ENCODE measurements at regions not wholly inside any gene's neighbourhood (a gene's known extent, or its start where the extent isn't known, plus 50 kb on each side); places are given as distances from the start of the nearest gene placed in this dataset.

- H3K36me3 ChIP-seq (ENCODE audit: insufficient read depth): no peaks in the 10 kb centered on the region; the same call in 1 of the 2 replicates
- 0 out of 2 replicates have a peak overlapping the region, but pooled peaks have one; percentile 15 for H2AFZ ChIP-seq
- peaks cover 12% of the 10 kb centered on the region for H3K4me1 Mint-ChIP-seq
- H3K27ac ChIP-seq (ENCODE audit: low read depth): no peak overlapping the region
- H3K4me3 Mint-ChIP-seq: no peak overlapping the region
- H3K9me3 Mint-ChIP-seq: no peaks in the 10 kb centered on the region
- ATAC-seq (no peak), DNase-seq (ENCODE audit: low spot score) (no peak)
- H3F3A ChIP-seq (replicated peaks; ENCODE audit: low read depth): no peaks in the 10 kb centered on the region
- no peak overlapping the region for H3K4me3 ChIP-seq
- peaks cover 1% of the 10 kb centered on the region for H3K27me3 Mint-ChIP-seq (ENCODE audit: insufficient read depth, low read depth, poor library complexity)
- TF ChIP-seq ZNF462 (CRISPR knock-in tag; IDR thresholded peaks at IDR 0.05) (no peak), POLR2AphosphoS5 (IDR thresholded peaks at IDR 0.05; ENCODE audit: low read depth) (no peak), NANOG (IDR thresholded peaks at IDR 0.05; ENCODE audit: borderline replicate concordance) (no peak), ZNF331 (CRISPR knock-in tag; IDR thresholded peaks at IDR 0.05; ENCODE audit: low read depth) (no peak), ETS1 (IDR thresholded peaks at IDR 0.05) (no peak), STAT1 (IDR thresholded peaks at IDR 0.05; ENCODE audit: unreplicated experiment) (no peak), JUNB (IDR thresholded peaks at IDR 0.05; ENCODE audit: unreplicated experiment) (no peak), EZH2phosphoT487 (IDR thresholded peaks at IDR 0.05; ENCODE audit: unreplicated experiment) (no peak), EZH2 (IDR thresholded peaks at IDR 0.05; ENCODE audit: low read depth, unreplicated experiment) (no peak), REST (IDR thresholded peaks at IDR 0.05; ENCODE audit: unreplicated experiment) (no peak), ZNF114 (CRISPR knock-in tag; IDR thresholded peaks at IDR 0.05) (no peak), CREB1 (CRISPR knock-in tag; IDR thresholded peaks at IDR 0.05; ENCODE audit: low read depth) (no peak), CTCF (conservative IDR thresholded peaks at IDR 0.05; ENCODE audit: low read depth in 2 of 2) (no peak)
- H3K27me3 ChIP-seq (ENCODE audit: insufficient read depth): no peaks in the 10 kb centered on the region
- no peak overlapping the region for H3K4me2 ChIP-seq
- no peak overlapping the region for H3K27ac Mint-ChIP-seq
- no peaks in the 10 kb centered on the region for H3K36me3 Mint-ChIP-seq (ENCODE audit: low read depth)
- no peaks in the 10 kb centered on the region for H3K4me1 ChIP-seq (ENCODE audit: insufficient read depth)
- no peaks in the 10 kb centered on the region for H3K9me2 ChIP-seq (ENCODE audit: insufficient read depth)
- H3K79me2 ChIP-seq (replicated peaks; ENCODE audit: insufficient read depth): no peaks in the 10 kb centered on the region
- H4K20me1 ChIP-seq (replicated peaks; ENCODE audit: insufficient read depth): no peaks in the 10 kb centered on the region
Measured at GRCh38 chr11:128042290-128042751, 545.0 kb downstream of the ETS1 start.

Measured in GM23338 (cell line).